Thyroid gland (tissue), 4 donors: ENCODE measurements at regions not wholly inside any gene's neighbourhood (a gene's known extent, or its start where the extent isn't known, plus 50 kb on each side); places are given as distances from the start of the nearest gene placed in this dataset.
"Not testable (repeated sequence)": the region's sequence is repeated elsewhere in the genome, so short reads cannot be mapped to it uniquely, and the experiment has no call there.

Source experiments
- DNase-seq, 2 donors: peaks; one replicate each; pipeline ENCODE4 v3.0.0-alpha.2; 2019
- H3K27ac ChIP-seq, 3 donors: fragments of 200-600 bp; sonication (generic); 1 replicate in 2 of 3; 2 replicates in 1 of 3; pipeline ENCODE4 v1.5.1; 2016 to 2019; ENCODE audit warnings: mild to moderate bottlenecking in 1 of 3, moderate library complexity in 1 of 3
- H3K27me3 ChIP-seq: fragments of 200-600 bp; sonication (generic); one replicate; pipeline ENCODE4 v1.5.1; 2019
- H3K36me3 ChIP-seq, 2 donors: fragments of 200-600 bp; sonication (generic); one replicate each; pipeline ENCODE4 v1.5.1; 2016 to 2019
- H3K4me1 ChIP-seq, 2 donors: fragments of 200-600 bp; sonication (generic); one replicate each; pipeline ENCODE4 v1.5.1; 2017 to 2019
- H3K4me3 ChIP-seq, 3 donors: fragments of 200-600 bp; sonication (generic); replicated peaks in 1 of 3; 1 replicate in 2 of 3; 2 replicates in 1 of 3; pipeline ENCODE4 v1.5.1; 2016; ENCODE audit warnings: mild to moderate bottlenecking in 1 of 3
- H3K9me3 ChIP-seq: fragments of 200-600 bp; sonication (generic); one replicate; pipeline ENCODE4 v1.5.1; 2017
- POLR2A ChIP-seq, 2 donors: fragments of 450-650 bp; IDR thresholded peaks; one replicate each; pipeline ENCODE4 v1.6.1; 2017; ENCODE audit warnings: antibody characterized with exemption in 2 of 2, mild to moderate bottlenecking in 2 of 2, moderate library complexity in 1 of 2
- WGBS, 2 donors: methylation state at CpG; one replicate each; pipeline ENCODE4 v1.1.5; 2017; 5-methylcytosine and 5-hydroxymethylcytosine counted together
- intact Hi-C: fragments of 100-400 bp; cut with DNase I; formaldehyde crosslinking; loops from one replicate; pipeline ENCODE4 v1.15.1; 2023
- TF ChIP-seq, protein P1 (sequence below), 6 experiments: fragments of 200-600 bp in 3 of 6; fragments of 450-650 bp in 3 of 6; sonication (generic) in 3 of 6; IDR thresholded peaks; one replicate each; pipeline ENCODE4 v1.5.1; 2016 to 2019; ENCODE audit warnings: antibody characterized with exemption in 6 of 6, mild to moderate bottlenecking in 2 of 6, inconsistent platforms in 1 of 6, moderate library complexity in 1 of 6

DNA sequence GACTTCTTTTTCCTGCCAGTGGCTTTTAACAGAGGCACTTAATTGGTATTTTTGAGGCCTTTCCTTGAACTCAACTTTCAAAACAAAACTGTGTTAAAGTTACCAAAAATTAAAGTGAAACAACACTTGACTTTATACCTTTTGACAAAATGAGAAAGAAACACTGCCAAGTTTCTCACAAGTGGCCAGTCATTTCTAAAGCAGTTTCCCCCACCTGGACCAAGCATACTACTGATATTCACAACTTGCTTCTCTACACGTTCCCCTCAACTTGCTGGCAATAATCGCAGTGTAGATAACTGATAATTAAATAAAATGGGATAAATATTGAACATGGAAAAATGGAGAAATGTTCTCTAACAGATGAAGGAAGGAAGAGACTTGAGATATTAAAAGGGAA is 135.7 kb downstream of the TLR4 start:
- TF ChIP-seq POLR2A (IDR thresholded peaks at IDR 0.05): no peak
- TF ChIP-seq, protein P1, sequence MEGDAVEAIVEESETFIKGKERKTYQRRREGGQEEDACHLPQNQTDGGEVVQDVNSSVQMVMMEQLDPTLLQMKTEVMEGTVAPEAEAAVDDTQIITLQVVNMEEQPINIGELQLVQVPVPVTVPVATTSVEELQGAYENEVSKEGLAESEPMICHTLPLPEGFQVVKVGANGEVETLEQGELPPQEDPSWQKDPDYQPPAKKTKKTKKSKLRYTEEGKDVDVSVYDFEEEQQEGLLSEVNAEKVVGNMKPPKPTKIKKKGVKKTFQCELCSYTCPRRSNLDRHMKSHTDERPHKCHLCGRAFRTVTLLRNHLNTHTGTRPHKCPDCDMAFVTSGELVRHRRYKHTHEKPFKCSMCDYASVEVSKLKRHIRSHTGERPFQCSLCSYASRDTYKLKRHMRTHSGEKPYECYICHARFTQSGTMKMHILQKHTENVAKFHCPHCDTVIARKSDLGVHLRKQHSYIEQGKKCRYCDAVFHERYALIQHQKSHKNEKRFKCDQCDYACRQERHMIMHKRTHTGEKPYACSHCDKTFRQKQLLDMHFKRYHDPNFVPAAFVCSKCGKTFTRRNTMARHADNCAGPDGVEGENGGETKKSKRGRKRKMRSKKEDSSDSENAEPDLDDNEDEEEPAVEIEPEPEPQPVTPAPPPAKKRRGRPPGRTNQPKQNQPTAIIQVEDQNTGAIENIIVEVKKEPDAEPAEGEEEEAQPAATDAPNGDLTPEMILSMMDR (IDR thresholded peaks at IDR 0.05): no peak
- intact Hi-C loops: no loop called here

DNA sequence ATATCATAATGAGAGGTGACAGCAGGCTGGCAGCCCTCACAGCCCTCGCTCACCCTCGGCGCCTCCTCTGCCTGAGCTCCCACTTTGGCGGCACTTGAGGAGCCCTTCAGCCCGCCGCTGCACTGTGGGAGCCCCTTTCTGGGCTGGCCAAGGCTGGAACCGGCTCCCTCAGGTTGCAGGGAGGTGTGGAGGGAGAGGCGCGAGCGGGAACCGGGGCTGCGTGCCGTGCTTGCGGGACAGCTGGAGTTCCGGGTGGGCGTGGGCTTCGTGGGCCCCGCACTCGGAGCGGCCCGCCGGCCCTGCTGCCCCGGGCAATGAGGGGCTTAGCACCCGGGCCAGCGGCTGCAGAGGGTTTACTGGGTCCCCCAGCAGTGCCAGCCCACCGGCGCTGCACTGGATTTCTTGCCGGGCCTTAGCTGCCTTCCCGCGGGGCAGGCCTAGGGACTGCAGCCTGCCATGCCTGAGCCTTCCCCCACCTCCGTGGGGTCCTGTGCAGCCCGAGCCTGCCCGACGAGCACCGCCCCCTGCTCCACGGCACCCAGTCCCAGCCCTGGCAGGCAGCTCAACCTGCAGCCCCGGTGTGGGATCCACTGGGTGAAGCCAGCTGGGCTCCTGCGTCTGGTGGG is 147.7 kb downstream of the TLR4 start:
- DNase-seq, H3K36me3 ChIP-seq, H3K4me1 ChIP-seq, H3K27ac ChIP-seq, H3K27me3 ChIP-seq, H3K4me3 ChIP-seq, H3K9me3 ChIP-seq, intact Hi-C loops: not testable (repeated sequence)
- 84 to 87% methylated on average over 7 to 13 of the region's 38 CpGs for WGBS, 2 donors

More for the DNA sequence above, 135.7 kb downstream of the TLR4 start:
- DNase-seq: no peak
- no peak overlapping the region for H3K4me3 ChIP-seq
- no peaks in the 10 kb centered on the region for H3K27me3 ChIP-seq
- H3K9me3 ChIP-seq: no peaks in the 10 kb centered on the region
- no peaks in the 10 kb centered on the region for H3K36me3 ChIP-seq
- H3K4me1 ChIP-seq: no peaks in the 10 kb centered on the region
- no peak overlapping the region for H3K27ac ChIP-seq
- 72 to 83% methylated on average over 2 of the region's 2 CpGs for WGBS, 2 donors

DNA sequence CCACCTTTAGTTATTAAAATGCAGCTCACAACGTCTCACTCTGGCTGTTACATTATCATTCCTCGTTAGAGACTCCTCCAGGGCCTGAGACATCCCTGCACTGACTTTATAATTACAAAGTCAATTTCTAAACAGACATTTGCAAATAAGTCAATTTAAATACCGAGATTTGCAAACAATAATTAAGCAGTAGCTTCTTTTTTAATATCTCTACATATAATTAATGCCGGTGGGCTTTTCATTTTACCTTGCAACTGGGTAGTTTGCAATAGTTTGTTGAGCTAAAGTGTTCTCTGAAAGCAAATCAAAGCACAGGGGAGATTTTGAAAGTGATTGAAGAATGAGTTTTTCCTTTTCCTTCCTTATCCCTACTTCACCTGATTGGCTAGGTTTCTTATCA is 154.4 kb downstream of the TLR4 start:
- TF ChIP-seq, protein P1 (IDR thresholded peaks at IDR 0.05): no peak
- 44 to 57% methylated on average over 4 of the region's 4 CpGs for WGBS, 2 donors
- no peaks in the 10 kb centered on the region for H3K27me3 ChIP-seq

DNA sequence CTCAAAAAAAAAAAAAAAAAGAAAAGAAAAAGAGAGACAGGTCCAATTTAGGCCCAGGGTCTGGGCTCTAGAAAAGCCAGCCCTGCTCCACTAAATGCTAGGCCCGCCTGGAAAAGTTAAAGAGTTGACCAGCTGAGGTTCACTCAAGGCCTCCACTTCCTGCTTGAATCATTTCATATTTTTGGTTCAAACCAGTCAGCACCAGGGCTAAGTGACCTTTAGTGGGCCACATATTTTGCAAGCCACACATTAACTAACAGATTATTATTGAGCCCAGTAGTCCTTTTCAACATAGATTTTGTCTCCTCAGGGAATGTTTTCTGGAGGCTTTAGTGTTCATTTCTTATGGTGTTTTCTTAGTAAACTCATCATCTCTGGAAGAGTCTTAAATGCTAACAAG is 156.6 kb downstream of the TLR4 start:
- Histone ChIP-seq H3K36me3 (no peaks in the 10 kb centered on the region), H3K27me3 (no peaks in the 10 kb centered on the region)
- TF ChIP-seq, protein P1 (IDR thresholded peaks at IDR 0.05): no peak
- no peak for TF ChIP-seq POLR2A (IDR thresholded peaks at IDR 0.05)

More for the DNA sequence above, 154.4 kb downstream of the TLR4 start:
- Histone ChIP-seq H3K9me3 (no peaks in the 10 kb centered on the region), H3K27ac (no peak overlapping the region), H3K4me3 (no peak overlapping the region), H3K36me3 (no peaks in the 10 kb centered on the region), H3K4me1 (no peaks in the 10 kb centered on the region)
- intact Hi-C loops: no loop called here
- DNase-seq: no peak

DNA sequence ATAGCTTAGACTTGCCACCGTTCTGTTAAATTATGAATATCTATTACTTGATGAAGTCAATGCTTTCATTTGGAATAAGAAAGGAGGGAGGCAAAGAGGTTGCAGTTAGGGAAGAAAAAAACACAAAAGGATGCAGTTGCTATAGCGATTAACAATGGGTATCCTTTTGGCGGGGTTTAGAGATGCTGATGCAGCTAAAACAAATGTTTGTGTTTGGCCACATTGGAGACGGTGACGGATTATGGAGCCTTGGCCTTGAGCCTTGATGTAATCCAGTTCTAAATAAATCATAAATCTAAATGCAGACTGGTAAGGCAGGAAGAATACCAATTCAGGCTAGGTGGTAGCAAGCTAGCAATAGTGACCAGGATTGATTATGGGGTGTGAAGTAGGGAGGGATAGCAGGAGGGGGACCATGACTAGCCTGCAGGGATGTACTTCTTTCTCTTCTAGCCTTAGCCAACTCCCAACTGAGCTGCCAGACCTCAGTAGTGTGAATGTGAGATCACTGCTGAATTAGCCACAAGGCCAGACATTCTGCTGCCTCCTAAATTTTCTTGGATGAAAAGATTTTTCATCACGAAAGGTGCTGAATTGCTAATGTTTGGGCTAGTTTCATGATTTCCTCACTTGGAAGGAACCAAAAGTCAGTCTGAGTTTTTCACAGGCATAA is 160.3 kb downstream of the TLR4 start:
- no peak overlapping the region for H3K4me3 ChIP-seq
- TF ChIP-seq, protein P1 (IDR thresholded peaks at IDR 0.05): no peak
- no peak for TF ChIP-seq POLR2A (IDR thresholded peaks at IDR 0.05)
- no peak for DNase-seq
- no peaks in the 10 kb centered on the region for H3K36me3 ChIP-seq
- 59 to 71% methylated on average over 6 of the region's 6 CpGs for WGBS, 2 donors
- no peaks in the 10 kb centered on the region for H3K27me3 ChIP-seq
- no peak overlapping the region for H3K27ac ChIP-seq
- no peaks in the 10 kb centered on the region for H3K9me3 ChIP-seq
- no peaks in the 10 kb centered on the region for H3K4me1 ChIP-seq
- intact Hi-C loops: no loop called here

More for the DNA sequence above, 156.6 kb downstream of the TLR4 start:
- no peaks in the 10 kb centered on the region for H3K4me1 ChIP-seq
- H3K27ac ChIP-seq: no peak overlapping the region
- intact Hi-C loops: no loop called here
- 79 to 94% methylated on average over 1 of the region's 1 CpG for WGBS, 2 donors
- DNase-seq: no peak
- no peak overlapping the region for H3K4me3 ChIP-seq
- H3K9me3 ChIP-seq: no peaks in the 10 kb centered on the region
